ENCODE measurements at regions not wholly inside any gene's neighbourhood (a gene's known extent, or its start where the extent isn't known, plus 50 kb on each side); places are given as distances from the start of the nearest gene placed in this dataset.
"Not testable (repeated sequence)": the region's sequence is repeated elsewhere in the genome, so short reads cannot be mapped to it uniquely, and the experiment has no call there.

- no peak for DNase-seq (ENCODE audit: low read depth in 2 of 2)
Observed at GRCh38 chr11:134667175-134667500, 255.1 kb upstream of the B3GAT1 start.

- no peak for DNase-seq (ENCODE audit: low read depth in 2 of 2)
Observed at GRCh38 chr11:134666273-134667174, 254.5 kb upstream of the B3GAT1 start.

GRCh38 chr11:134665571-134666270 is 253.7 kb upstream of the B3GAT1 start:
- no peak for DNase-seq (ENCODE audit: low read depth in 2 of 2)

DNA sequence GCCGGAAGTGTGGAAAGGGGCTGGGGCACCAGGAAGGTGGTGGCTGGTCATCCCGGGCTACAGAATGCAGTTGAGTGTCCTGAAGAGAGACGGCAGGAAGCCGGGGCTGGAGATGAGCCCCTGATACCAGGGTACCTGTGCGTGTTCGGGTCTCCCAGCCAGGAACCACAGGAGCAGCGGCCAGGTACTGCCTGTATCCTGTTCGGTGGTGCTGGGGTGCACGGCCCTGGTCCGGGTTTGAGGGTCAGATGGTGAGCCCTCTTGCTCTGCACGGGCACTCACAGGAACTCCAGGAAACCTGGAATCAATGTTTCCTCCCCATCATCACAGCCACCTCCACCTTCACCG is 253.1 kb upstream of the B3GAT1 start:
- no peak for DNase-seq (ENCODE audit: low read depth in 2 of 2)

DNA sequence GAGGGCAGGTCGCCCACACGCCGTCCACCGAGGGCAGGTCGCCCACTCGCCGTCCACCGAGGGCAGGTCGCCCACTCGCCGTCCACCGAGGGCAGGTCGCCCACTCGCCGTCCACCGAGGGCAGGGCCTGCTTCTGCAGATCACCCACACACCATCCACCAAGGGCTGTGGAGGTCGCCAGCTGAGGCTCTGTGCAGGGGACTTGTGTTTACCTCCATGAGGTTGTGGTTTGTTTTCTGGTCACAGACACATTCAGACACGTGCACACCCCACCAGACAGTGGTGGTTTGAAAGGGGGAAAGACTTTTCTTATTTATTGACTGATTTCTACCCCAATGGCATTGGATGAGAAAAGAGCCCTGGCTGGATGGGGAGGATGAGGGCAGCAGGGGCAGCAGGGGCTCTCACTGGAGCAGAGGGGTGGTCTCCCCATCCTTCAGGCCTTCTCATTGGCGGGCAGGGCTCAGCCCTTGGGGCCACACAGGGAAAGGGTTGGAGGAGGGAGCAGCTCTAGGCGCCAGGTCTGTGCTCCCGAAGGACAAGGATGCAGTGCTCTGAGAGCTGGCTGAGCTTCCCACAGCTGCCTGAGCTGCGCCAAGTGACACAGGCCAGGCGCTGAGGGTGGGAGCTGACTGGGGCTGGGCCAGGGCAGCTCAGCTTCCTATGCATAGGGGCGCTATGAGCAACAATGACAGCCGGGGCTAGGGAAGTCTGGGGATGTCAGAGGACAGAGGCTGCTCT is 252.6 kb upstream of the B3GAT1 start:
- no peak for DNase-seq (ENCODE audit: low read depth in 2 of 2)

- DNase-seq (ENCODE audit: low read depth in 2 of 2) = no peak
Observed at GRCh38 chr11:134663506-134664313, 251.7 kb upstream of the B3GAT1 start.

GRCh38 chr11:134662629-134663360 is 250.8 kb upstream of the B3GAT1 start:
- no peak for DNase-seq (ENCODE audit: low read depth in 2 of 2)

DNA sequence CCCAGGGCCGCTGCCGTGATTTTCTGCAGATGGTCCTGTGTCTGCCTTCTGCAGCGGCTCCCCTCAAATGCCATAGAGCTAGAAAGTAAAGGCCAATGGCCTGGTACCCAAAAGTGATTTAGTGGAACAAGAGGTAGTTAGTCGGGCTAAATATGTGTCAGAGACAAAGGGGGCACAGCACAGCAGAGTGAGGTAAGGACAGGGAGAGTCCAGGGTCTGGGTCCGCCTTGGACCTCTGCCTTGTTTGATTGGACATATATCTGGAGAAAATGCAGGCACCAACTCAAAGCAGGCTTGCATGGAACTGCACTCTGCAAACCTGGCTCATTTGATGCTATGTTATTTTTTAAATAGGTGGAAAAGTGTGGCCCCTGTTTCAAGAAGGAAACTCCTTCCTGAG is 249.6 kb upstream of the B3GAT1 start:
- no peak for DNase-seq (ENCODE audit: low read depth in 2 of 2)

DNA sequence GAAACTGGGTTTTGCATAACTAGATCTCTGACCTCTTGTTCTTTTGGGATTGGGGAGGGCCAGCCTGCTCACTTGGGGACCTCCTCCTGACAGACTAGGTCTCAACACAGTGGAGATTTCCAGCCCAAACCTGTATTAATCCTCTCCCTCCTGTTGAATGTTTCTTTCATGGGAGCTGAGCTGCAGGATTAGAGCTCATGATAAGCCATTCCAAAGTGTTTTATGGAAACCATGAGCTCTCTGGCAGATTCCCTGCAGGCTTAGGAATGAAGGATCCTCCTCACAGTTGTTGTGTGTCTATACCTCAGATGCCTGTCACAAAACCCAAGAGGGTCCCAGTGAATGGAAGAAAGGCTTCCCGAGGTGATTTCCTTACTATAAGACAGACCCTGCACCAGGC is 248.4 kb upstream of the B3GAT1 start:
- DNase-seq (ENCODE audit: low read depth in 2 of 2) = no peak

DNA sequence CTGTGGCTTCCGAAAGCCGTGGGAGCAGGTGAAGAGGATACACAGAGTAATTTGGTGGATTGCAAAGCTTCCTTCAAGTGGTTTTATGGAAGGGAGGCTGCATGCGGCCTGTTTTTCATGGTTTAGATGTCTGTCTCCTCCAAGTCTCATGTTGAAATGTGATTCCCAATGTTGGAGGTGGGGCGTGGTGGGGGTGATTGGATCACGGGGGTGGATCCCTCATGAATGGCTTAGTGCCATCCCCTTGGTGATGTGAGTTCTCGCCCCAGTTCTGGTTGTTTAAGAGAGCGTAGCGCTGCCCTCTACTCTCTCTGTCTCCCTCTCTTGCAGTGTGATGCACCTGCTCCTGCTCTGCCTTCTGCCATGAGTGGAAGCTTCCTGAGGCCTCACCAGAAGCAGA is 247.8 kb upstream of the B3GAT1 start:
- no peak for DNase-seq (ENCODE audit: low read depth in 2 of 2)

DNA sequence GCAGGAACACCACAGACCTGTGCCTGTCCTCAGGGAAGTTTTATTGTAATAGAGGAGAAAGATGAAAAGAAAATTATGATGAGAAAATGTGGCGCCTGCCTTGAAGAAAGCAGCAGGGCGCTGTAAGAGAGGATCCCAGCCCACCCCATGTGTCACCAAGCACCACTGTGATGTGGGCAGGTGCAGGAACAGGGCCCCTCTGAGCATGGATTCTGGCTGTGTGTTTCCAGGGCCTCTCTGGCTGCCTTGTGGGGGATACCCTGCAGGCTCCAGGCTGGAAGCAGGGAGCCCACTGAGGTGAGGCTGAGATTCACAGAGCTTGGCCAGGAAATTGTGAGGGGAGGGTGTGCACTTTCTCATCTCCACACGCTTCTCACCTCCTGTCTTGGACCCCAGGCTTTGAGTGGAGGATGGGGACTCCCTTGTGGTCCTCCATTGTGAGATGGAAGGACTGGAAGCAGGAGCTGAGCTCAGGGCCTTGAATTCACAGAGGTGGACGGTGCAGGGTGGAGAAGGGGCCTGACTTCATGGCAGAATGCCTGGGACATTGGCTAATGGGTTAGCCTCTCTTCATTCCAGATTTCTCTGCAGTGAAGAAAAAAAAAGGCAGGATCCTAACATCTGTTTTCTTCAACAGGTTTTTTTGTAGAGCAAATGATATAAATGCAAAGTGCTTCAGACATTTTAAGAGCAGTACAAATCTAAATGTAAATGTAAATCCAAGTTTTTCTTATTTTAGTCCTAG is 246.6 kb upstream of the B3GAT1 start:
- DNase-seq (ENCODE audit: low read depth in 2 of 2) = no peak

GRCh38 chr11:134657631-134658030 is 245.6 kb upstream of the B3GAT1 start:
- DNase-seq (ENCODE audit: low read depth in 2 of 2) = no peak

- no peak for DNase-seq (ENCODE audit: low read depth in 2 of 2)
Observed at GRCh38 chr11:134656861-134657540, 245.0 kb upstream of the B3GAT1 start.

- DNase-seq (ENCODE audit: low read depth in 2 of 2) = not testable (repeated sequence)
Observed at GRCh38 chr11:134656086-134656840, 244.2 kb upstream of the B3GAT1 start.

DNA sequence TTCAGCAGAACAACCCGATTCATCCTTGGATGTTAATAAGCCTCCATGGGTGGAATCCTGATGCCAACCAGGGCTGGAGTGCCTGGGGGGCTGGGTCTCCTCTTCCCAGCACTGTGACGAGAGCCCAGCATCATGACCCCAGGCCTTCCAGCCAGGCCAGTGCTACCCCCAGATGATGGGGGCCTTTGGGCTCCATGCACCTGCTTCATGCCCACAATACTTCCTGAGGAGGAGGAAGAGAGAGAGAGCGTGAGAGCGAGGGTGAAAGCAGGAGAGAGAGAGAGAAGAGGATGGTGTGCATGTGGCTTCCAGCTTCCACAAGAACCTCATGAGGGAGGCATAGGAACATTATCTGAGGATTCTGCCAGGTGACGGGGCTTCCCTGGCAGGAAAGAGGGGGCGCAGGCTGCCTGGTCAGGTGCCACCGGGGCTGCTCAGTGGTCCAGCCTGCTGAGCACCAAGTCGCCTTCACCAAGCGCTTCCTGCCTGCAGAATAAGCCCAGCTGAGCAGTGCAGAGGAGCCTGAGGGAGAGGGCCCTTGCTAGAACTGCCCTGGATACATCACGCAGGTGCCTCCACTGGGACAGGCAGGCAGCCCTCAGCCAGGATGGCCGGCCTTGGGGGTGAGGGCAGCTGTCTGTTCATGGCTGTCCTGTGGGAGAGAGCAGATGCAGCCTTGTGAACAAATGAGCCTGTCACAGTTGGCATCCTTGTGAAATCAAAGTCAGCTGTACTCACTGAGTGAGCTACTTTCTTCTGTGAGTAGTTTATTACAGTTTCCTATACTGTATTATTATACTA is 243.3 kb upstream of the B3GAT1 start:
- DNase-seq (ENCODE audit: low read depth in 2 of 2) = no peak

- DNase-seq (ENCODE audit: low read depth in 2 of 2) = no peak
Observed at GRCh38 chr11:134654161-134654915, 242.3 kb upstream of the B3GAT1 start.

DNA sequence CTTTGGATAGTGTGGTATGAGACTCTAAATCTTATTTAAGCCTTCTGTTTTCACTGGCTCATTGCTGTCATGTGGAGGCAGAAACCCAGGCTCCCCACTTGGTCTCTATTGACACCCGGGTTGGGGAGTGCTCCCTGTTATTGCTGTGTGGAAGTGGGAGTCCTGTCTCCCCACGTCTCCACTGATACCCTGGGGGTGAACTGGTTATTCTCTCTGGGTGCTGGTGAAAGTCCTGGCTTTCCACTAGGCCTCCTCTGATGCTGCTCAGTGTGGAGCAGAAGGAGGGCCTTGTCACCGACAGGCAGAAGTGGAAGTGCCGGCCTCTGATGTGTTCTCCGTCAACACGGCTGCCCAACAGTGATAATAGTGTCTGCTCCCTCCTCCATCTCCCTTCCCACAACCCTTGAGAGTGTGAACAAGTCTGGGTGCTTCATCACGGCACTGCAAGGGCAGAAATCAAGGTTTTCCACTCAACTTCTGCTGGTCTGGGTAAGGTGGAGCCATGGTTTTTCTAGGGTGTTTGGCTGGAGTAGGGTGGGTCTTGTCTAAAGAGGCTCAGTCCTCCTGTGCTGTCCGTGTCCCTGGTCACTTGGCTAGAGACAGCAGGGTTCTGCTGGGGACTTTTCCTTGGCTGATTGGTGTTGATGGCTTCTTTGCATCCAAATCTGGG is 240.7 kb upstream of the B3GAT1 start:
- DNase-seq (ENCODE audit: low read depth in 2 of 2) = no peak

All from stimulated activated CD8-positive, alpha-beta memory T cell treated with anti-CD3 and anti-CD28 coated beads, Interleukin-2, amount 100 ng/mL, for 1 hour (primary cell).